Astrocyte (in vitro differentiated cells and primary cell): ENCODE measurements at regions not wholly inside any gene's neighbourhood (a gene's known extent, or its start where the extent isn't known, plus 50 kb on each side); places are given as distances from the start of the nearest gene placed in this dataset.

Source experiments
- EZH2 ChIP-seq: IDR thresholded peaks from 2 replicates; pipeline ENCODE4 v1.6.1; 2012; ENCODE audit warnings: mild to moderate bottlenecking, low read length, inconsistent platforms; ENCODE audit not compliant: insufficient read depth
- TF ChIP-seq, protein P1 (sequence below): IDR thresholded peaks from 2 replicates; pipeline ENCODE4 v1.5.1; 2011; ENCODE audit warnings: low read depth, mild to moderate bottlenecking, inconsistent platforms, low read length, moderate library complexity; ENCODE audit not compliant: insufficient read depth

DNA sequence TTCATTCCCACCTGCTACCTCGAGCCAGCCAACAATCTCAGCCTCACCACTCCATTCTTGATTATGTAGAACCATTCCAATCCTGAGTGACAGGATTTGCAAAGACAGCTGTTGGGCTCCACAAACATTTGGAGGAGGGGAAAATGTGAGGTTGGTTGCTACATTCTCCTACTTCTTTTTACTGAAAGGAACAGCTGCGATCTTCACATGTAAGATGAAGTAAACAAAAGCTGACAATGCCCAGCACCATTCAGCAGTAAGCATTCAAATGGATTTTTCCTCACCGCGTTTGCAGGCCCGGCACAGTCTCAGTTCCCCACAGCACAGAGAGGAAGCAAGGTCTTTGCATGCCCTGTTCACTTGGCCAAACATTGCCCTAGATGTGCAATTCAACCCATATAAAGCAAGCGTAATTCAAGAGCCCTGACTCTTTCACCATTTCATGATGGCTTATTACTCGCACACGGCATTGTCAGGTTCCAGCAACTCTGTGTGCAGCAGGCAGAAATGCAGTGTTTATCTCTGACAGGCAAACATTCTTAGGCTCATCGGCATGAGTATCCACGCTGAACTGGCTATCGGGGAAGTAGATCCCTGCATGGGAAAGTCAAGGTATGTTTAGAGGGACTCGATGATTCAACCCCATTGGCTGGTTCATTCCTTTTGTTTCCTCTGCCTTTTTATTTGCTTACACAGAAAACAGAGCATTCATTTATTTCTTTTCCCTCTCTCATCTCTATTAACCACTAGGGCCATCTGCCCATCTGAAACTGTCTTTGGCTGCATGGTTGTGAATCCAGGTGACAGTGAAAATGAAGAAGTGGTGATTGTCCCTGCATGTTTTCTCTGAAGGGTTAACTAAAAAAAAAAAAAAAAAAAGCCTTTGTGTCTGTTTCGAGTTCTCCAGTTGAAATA lies 236.1 kb upstream of the PLEKHG7 start:
- TF ChIP-seq, protein P1, sequence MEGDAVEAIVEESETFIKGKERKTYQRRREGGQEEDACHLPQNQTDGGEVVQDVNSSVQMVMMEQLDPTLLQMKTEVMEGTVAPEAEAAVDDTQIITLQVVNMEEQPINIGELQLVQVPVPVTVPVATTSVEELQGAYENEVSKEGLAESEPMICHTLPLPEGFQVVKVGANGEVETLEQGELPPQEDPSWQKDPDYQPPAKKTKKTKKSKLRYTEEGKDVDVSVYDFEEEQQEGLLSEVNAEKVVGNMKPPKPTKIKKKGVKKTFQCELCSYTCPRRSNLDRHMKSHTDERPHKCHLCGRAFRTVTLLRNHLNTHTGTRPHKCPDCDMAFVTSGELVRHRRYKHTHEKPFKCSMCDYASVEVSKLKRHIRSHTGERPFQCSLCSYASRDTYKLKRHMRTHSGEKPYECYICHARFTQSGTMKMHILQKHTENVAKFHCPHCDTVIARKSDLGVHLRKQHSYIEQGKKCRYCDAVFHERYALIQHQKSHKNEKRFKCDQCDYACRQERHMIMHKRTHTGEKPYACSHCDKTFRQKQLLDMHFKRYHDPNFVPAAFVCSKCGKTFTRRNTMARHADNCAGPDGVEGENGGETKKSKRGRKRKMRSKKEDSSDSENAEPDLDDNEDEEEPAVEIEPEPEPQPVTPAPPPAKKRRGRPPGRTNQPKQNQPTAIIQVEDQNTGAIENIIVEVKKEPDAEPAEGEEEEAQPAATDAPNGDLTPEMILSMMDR, result no peak
- TF ChIP-seq EZH2, result no peak
